CD4-positive, alpha-beta memory T cell (primary cell): ENCODE measurements at regions not wholly inside any gene's neighbourhood (a gene's known extent, or its start where the extent isn't known, plus 50 kb on each side); places are given as distances from the start of the nearest gene placed in this dataset.

Source experiments
- CTCF ChIA-PET: fragments of 350-600 bp; sonication (Branson Sonifier 250); formaldehyde crosslinking; loops from one replicate; lab custom pipeline; 2021; ENCODE audit warnings: inconsistent platforms; ENCODE audit not compliant: partially characterized antibody; lab: Charles Lee
- POLR2A ChIA-PET: fragments of 350-600 bp; sonication (Branson Sonifier 250); formaldehyde crosslinking; loops from one replicate; lab custom pipeline; 2021; ENCODE audit not compliant: partially characterized antibody; lab: Charles Lee
- DNase-seq, 5 donors: peaks; one replicate each; pipeline versions ENCODE4 v3.0.0 to v3.0.0-alpha.2; 2020 to 2022; ENCODE audit warnings: mixed read lengths in 1 of 5
- H3K27ac ChIP-seq: one replicate; pipeline ENCODE4 v1.7.0; 2013; ENCODE audit warnings: low read depth, low read length
- H3K27me3 ChIP-seq: 2 replicates; pipeline ENCODE4 v1.7.0; 2013; ENCODE audit warnings: mild to moderate bottlenecking, low read length, moderate library complexity; ENCODE audit not compliant: insufficient read depth
- H3K36me3 ChIP-seq: 2 replicates; pipeline ENCODE4 v1.7.0; 2013; ENCODE audit warnings: mild to moderate bottlenecking, low read length, moderate library complexity; ENCODE audit not compliant: insufficient read depth
- H3K4me1 ChIP-seq: 2 replicates; pipeline ENCODE4 v1.7.0; 2013; ENCODE audit warnings: mild to moderate bottlenecking, low read length, moderate library complexity; ENCODE audit not compliant: insufficient read depth
- H3K4me3 ChIP-seq, 2 donors: one replicate each; pipeline ENCODE4 v1.7.0; 2013; ENCODE audit warnings: low read length in 2 of 2, mild to moderate bottlenecking in 1 of 2
- H3K9me3 ChIP-seq, 2 donors: one replicate each; pipeline ENCODE4 v1.7.0; 2013; ENCODE audit warnings: low read length in 2 of 2, control low read depth in 1 of 2; ENCODE audit not compliant: control insufficient read depth in 1 of 2
- H3K27ac Mint-ChIP-seq, 7 donors: one replicate each; pipeline ENCODE4 v1.8.0; 2020 to 2021; ENCODE audit warnings: mixed read lengths in 7 of 7, mild to moderate bottlenecking in 6 of 7, inconsistent platforms in 3 of 7, moderate library complexity in 3 of 7
- H3K27me3 Mint-ChIP-seq, 2 donors: one replicate each; pipeline ENCODE4 v1.8.0; 2020 to 2021; ENCODE audit warnings: mixed read lengths in 2 of 2
- H3K36me3 Mint-ChIP-seq, 2 donors: one replicate each; pipeline ENCODE4 v1.8.0; 2020 to 2021; ENCODE audit warnings: mixed read lengths in 2 of 2, inconsistent platforms in 1 of 2, mild to moderate bottlenecking in 1 of 2
- H3K4me1 Mint-ChIP-seq, 4 donors: one replicate each; pipeline ENCODE4 v1.8.0; 2020 to 2021; ENCODE audit warnings: mixed read lengths in 4 of 4, mild to moderate bottlenecking in 1 of 4
- H3K4me3 Mint-ChIP-seq, 8 donors: one replicate each; pipeline ENCODE4 v1.8.0; 2020 to 2021; ENCODE audit warnings: mixed read lengths in 8 of 8, mild to moderate bottlenecking in 7 of 8, moderate library complexity in 6 of 8, inconsistent platforms in 3 of 8
- H3K9me3 Mint-ChIP-seq, 8 donors: one replicate each; pipeline ENCODE4 v1.8.0; 2020 to 2021; ENCODE audit warnings: mixed read lengths in 8 of 8, mild to moderate bottlenecking in 5 of 8, inconsistent platforms in 3 of 8, moderate library complexity in 1 of 8
- intact Hi-C: fragments of 100-400 bp; cut with micrococcal nuclease; formaldehyde crosslinking; loops from one replicate; pipeline ENCODE4 v1.15.1; 2023

DNA sequence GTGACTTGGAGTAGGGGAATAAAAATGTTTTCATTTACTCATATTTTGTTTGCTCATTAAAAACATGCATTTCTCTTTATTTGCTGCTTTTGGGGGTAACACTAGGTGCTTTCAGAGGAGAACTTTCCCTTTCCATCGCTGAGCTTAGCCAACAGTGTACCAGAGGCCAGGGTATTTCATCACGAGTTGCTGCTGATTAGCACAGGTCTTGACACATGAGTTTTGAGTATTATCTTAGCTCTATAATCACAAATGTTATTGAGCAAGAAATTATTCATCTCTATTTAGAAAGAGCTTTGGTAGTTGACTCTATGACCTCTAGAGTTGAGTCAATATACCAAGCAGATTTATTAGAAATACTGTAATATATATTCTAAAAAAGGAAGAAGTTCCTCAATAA, 375.9 kb downstream of the NXPH1 start:
- intact Hi-C loops: no loop called here
- peaks cover 2 to 10% (median 5%) of the 10 kb centered on the region in 8 donors for H3K9me3 Mint-ChIP-seq
- H3K9me3 ChIP-seq: no peaks in the 10 kb centered on the region
- no peaks in the 10 kb centered on the region for H3K4me1 ChIP-seq
- no peaks in the 10 kb centered on the region for H3K4me1 Mint-ChIP-seq
- no peak overlapping the region for H3K27ac Mint-ChIP-seq
- CTCF ChIA-PET: no interaction called here
- no peaks in the 10 kb centered on the region for H3K27me3 Mint-ChIP-seq
- no peak overlapping the region for H3K4me3 ChIP-seq
- H3K27ac ChIP-seq: no peak overlapping the region
- no peak for DNase-seq
- POLR2A ChIA-PET: no interaction called here
- H3K27me3 ChIP-seq: no peaks in the 10 kb centered on the region
- H3K36me3 Mint-ChIP-seq: no peaks in the 10 kb centered on the region
- H3K36me3 ChIP-seq: no peaks in the 10 kb centered on the region
- no peak overlapping the region for H3K4me3 Mint-ChIP-seq

DNA sequence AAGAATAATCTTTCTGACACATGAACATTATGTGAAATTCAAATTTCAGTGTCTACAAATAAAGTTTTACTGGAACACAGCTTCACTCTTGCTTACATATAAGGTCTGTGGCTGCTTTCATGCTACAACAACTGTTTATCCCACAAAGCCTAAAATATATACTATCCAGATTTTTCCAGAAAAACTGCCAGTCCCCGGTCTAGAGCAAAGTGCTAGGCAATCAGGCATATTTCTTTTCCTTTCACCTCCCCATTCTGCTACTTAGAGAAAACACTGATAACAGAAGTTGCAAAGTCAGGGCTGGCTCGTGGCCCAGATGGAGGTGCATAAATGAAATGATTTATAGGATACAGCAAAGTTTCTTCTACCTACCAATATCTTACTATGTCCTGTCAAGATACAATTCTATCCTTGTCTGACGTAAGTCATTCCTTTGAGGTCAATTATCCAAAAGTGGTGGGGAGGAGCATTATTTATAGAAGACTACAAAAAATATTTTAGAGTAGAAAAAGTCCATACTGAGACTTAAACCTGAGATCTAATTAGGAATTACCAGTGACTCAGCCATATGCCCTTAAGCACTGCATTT, 384.1 kb downstream of the NXPH1 start:
- no peak overlapping the region for H3K27ac Mint-ChIP-seq
- CTCF ChIA-PET: no interaction called here
- Histone ChIP-seq H3K36me3 (no peaks in the 10 kb centered on the region), H3K4me1 (no peaks in the 10 kb centered on the region), H3K4me3 (no peak overlapping the region), H3K27ac (no peak overlapping the region), H3K27me3 (no peaks in the 10 kb centered on the region), H3K9me3 (no peaks in the 10 kb centered on the region)
- DNase-seq: no peak
- intact Hi-C loops: no loop called here
- no peaks in the 10 kb centered on the region for H3K27me3 Mint-ChIP-seq
- H3K9me3 Mint-ChIP-seq: peaks cover 0 to 16% (median 4%) of the 10 kb centered on the region in 8 donors
- H3K4me1 Mint-ChIP-seq: no peaks in the 10 kb centered on the region
- H3K4me3 Mint-ChIP-seq: no peak overlapping the region
- no peaks in the 10 kb centered on the region for H3K36me3 Mint-ChIP-seq
- POLR2A ChIA-PET: no interaction called here

DNA sequence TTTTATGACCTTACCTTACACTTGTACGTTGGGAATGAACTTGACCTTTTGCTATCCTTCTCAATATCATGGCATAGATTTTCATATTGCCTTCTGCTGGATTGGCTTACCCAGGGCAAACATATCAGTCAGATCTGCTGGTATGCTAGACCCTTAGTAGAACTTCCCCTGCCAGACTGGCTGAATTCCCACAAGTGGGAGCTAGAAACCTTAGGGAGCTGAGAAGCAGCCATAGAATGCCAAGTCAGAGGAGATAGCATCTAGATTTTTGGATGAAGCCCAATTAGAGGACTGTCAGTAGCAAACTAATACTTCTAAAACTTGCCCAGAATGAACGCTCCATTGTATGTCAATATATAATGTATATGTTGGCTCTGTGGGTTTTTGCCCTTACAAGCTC, 385.0 kb downstream of the NXPH1 start:
- H3K36me3 ChIP-seq: no peaks in the 10 kb centered on the region
- ChIA-PET POLR2A (no interaction called here), CTCF (no interaction called here)
- no peaks in the 10 kb centered on the region for H3K27me3 Mint-ChIP-seq
- H3K9me3 Mint-ChIP-seq: peaks cover 0 to 20% (median 3%) of the 10 kb centered on the region in 8 donors
- H3K4me3 ChIP-seq: no peak overlapping the region
- DNase-seq: no peak
- H3K36me3 Mint-ChIP-seq: no peaks in the 10 kb centered on the region
- intact Hi-C loops: no loop called here
- H3K4me1 ChIP-seq: no peaks in the 10 kb centered on the region
- no peak overlapping the region for H3K27ac Mint-ChIP-seq
- no peak overlapping the region for H3K27ac ChIP-seq
- no peaks in the 10 kb centered on the region for H3K9me3 ChIP-seq
- no peak overlapping the region for H3K4me3 Mint-ChIP-seq
- H3K4me1 Mint-ChIP-seq: no peaks in the 10 kb centered on the region
- H3K27me3 ChIP-seq: no peaks in the 10 kb centered on the region

DNA sequence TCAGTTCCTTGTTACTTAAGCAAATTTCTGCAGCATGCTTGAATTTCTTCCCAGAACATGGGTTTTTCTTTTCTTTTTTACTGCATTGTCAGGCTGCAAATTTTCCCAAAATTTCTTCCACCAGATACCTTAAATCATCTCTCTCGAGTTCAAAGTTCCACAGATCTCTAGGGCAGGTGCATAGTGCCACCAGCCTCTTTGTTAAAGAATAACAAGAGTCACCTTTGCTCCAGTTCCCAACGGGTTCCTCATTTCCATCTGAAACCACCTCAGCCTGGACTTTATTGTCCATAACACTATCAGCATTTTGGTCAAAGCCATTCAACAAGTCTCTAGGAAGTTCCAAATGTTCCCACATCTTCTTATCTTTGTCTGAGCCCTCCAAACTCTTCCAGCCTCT, 389.2 kb downstream of the NXPH1 start:
- Mint-ChIP-seq H3K4me3 (no peak overlapping the region), H3K27ac (no peak overlapping the region), H3K36me3 (no peaks in the 10 kb centered on the region), H3K27me3 (no peaks in the 10 kb centered on the region), H3K4me1 (no peaks in the 10 kb centered on the region), H3K9me3 (peaks cover 0 to 16% (median 5%) of the 10 kb centered on the region in 8 donors)
- Histone ChIP-seq H3K4me3 (no peak overlapping the region), H3K9me3 (no peaks in the 10 kb centered on the region), H3K4me1 (no peaks in the 10 kb centered on the region), H3K27ac (no peak overlapping the region), H3K27me3 (no peaks in the 10 kb centered on the region), H3K36me3 (no peaks in the 10 kb centered on the region)
- intact Hi-C loops: no loop called here
- DNase-seq: no peak
- ChIA-PET CTCF (no interaction called here), POLR2A (no interaction called here)

DNA sequence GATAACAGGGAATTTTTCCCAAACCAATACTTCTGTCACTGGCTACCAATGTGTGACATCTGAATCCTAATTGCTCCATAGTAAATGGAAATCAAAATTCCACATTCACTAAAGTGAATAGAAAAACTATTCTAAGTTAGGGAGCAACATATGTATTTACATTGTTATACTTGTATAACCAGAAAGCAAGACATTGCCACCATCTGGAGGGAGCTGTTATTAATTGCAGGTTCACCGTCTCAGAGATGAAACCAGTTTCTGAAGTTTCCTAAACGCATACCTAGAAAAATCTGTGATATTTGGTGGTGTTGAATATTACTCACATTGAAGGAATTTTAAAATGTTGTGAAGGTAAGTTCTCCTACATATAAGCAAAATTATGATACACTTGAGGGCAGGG, 390.1 kb downstream of the NXPH1 start:
- Histone ChIP-seq H3K27ac (no peak overlapping the region), H3K36me3 (no peaks in the 10 kb centered on the region), H3K27me3 (no peaks in the 10 kb centered on the region), H3K4me3 (no peak overlapping the region), H3K9me3 (no peaks in the 10 kb centered on the region), H3K4me1 (no peaks in the 10 kb centered on the region)
- Mint-ChIP-seq H3K36me3 (no peaks in the 10 kb centered on the region), H3K4me3 (no peak overlapping the region), H3K4me1 (no peaks in the 10 kb centered on the region), H3K27me3 (no peaks in the 10 kb centered on the region), H3K27ac (no peak overlapping the region), H3K9me3 (peaks cover 0 to 16% (median 3%) of the 10 kb centered on the region in 8 donors)
- ChIA-PET POLR2A (no interaction called here), CTCF (no interaction called here)
- DNase-seq: no peak
- intact Hi-C loops: no loop called here

DNA sequence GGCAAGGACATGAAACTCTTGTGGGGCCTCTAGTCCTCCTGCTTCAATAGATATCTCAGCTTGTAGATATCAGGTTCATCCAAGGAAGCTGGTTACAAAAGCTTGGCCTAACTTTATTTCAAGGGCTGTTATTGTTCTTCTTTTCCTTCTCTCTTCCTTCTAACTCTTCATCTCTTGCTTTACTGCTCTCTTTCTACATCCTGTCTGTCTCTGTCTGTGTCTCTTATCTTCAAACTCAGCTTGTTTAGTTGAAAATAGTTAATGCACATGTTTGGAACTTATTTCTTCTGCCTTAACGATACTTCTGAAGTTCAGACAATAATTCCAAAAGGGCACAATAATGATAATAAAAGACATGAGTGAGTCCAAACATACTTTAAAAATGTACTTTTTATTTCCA, 393.9 kb downstream of the NXPH1 start:
- intact Hi-C loops: no loop called here
- Histone ChIP-seq H3K9me3 (no peaks in the 10 kb centered on the region), H3K27me3 (no peaks in the 10 kb centered on the region), H3K36me3 (no peaks in the 10 kb centered on the region), H3K27ac (no peak overlapping the region), H3K4me3 (no peak overlapping the region), H3K4me1 (no peaks in the 10 kb centered on the region)
- no peak overlapping the region for H3K27ac Mint-ChIP-seq
- no peak for DNase-seq
- ChIA-PET CTCF (no interaction called here), POLR2A (no interaction called here)
- peaks cover 0 to 9% (median 3%) of the 10 kb centered on the region in 8 donors for H3K9me3 Mint-ChIP-seq
- no peak overlapping the region for H3K4me3 Mint-ChIP-seq
- H3K27me3 Mint-ChIP-seq: no peaks in the 10 kb centered on the region
- H3K36me3 Mint-ChIP-seq: no peaks in the 10 kb centered on the region
- H3K4me1 Mint-ChIP-seq: no peaks in the 10 kb centered on the region

DNA sequence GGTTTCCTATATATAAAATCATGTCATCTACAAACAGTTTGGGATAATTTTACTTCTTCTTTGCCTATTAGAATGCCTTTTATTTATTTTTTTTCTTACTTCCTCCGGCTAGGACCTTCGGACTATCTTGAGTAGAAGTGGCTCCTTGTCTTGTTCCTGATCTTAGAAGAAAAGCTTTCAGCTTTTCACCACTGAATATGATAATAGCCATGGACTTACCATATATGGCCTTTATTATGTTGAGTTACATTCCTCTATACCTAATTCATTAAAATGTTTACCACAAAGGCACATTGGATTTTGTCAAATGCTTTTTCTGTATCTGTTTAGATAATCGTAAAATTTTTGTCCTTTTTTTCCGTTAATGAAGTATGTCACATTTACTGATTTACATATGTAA, 395.7 kb downstream of the NXPH1 start:
- H3K4me3 ChIP-seq: no peak overlapping the region
- H3K27ac ChIP-seq: no peak overlapping the region
- POLR2A ChIA-PET: no interaction called here
- intact Hi-C loops: no loop called here
- peaks cover 0 to 10% (median 3%) of the 10 kb centered on the region in 8 donors for H3K9me3 Mint-ChIP-seq
- H3K4me1 ChIP-seq: no peaks in the 10 kb centered on the region
- no peak for DNase-seq
- CTCF ChIA-PET: no interaction called here
- H3K27me3 ChIP-seq: no peaks in the 10 kb centered on the region
- no peaks in the 10 kb centered on the region for H3K27me3 Mint-ChIP-seq
- H3K36me3 Mint-ChIP-seq: no peaks in the 10 kb centered on the region
- H3K36me3 ChIP-seq: no peaks in the 10 kb centered on the region
- H3K4me3 Mint-ChIP-seq: no peak overlapping the region
- no peaks in the 10 kb centered on the region for H3K9me3 ChIP-seq
- no peaks in the 10 kb centered on the region for H3K4me1 Mint-ChIP-seq
- H3K27ac Mint-ChIP-seq: no peak overlapping the region

DNA sequence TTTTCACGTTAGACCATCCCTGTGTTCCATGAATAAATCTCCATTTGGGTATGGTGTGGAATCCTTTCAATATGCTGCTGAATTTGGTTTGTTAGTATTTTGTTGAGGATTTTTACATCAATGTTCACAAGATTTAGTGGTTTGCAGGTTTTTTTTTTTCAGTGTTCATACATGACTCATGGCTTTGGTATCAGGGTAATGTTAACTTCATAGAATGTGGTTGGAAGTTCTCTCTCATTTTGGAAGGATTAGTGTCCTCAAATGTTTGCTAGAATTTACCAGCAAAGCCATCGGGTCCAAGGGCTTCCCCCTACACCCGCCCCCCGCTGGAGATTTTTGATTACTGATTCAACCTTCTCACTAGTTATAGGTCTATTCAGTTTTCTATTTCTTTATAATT, 398.0 kb downstream of the NXPH1 start:
- ChIA-PET POLR2A (no interaction called here), CTCF (no interaction called here)
- no peak overlapping the region for H3K4me3 ChIP-seq
- H3K4me1 Mint-ChIP-seq: no peaks in the 10 kb centered on the region
- H3K27ac Mint-ChIP-seq: no peak overlapping the region
- intact Hi-C loops: no loop called here
- H3K36me3 Mint-ChIP-seq: no peaks in the 10 kb centered on the region
- H3K27ac ChIP-seq: no peak overlapping the region
- H3K4me1 ChIP-seq: no peaks in the 10 kb centered on the region
- no peaks in the 10 kb centered on the region for H3K27me3 Mint-ChIP-seq
- H3K9me3 Mint-ChIP-seq: peaks cover 0 to 12% (median 5%) of the 10 kb centered on the region in 8 donors
- H3K9me3 ChIP-seq: no peaks in the 10 kb centered on the region
- no peaks in the 10 kb centered on the region for H3K36me3 ChIP-seq
- no peaks in the 10 kb centered on the region for H3K27me3 ChIP-seq
- H3K4me3 Mint-ChIP-seq: no peak overlapping the region
- no peak for DNase-seq
